TTC549 (cell line): ENCODE measurements at regions not wholly inside any gene's neighbourhood (a gene's known extent, or its start where the extent isn't known, plus 50 kb on each side); places are given as distances from the start of the nearest gene placed in this dataset.

Source experiments
- FAIRE-seq: peaks from 2 replicates; lab custom pipeline; 2012; peaks lifted over from hg19 to GRCh38; lab: Jason Lieb, UNC

DNA sequence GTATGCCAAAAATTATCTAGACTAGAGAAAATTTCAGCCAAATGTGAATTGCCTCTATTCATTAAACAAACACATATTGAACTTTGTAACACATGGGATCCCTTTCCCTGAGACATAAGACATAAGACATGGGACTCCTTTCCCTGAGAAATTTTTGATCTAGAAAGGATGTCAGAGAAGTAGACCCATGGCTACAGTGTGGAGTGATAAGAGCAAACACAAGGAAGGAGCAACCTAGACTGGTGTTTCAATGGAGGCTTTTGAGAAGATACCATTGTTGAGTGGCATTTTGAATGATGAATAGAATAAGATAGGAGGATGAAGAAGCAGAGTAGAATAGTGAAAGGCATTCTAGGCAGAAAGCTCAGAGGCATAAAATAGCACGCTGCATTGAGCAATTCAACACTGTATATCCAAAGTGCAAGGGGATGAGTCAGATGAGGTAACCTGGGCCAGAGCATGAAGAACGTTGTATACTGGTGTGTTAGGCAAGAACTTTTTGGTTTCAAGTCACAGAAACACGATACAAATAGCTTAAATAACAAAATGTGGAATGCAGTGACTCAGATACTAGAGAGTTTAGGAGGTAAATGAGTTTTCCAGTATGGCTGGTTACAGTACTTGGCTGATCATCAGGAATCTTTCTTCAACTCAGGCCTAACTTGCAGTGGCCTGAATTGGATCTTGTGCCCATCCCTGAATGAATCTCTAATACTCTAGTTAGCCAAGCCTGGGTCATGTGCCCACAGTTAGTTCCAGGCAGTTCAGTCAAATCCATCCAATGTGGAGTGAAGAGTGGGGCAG, 129.8 kb upstream of the TANK start:
- no peak for FAIRE-seq

GRCh38 chr2:161031511-161031910, 128.7 kb upstream of the TANK start:
- FAIRE-seq: no peak

DNA sequence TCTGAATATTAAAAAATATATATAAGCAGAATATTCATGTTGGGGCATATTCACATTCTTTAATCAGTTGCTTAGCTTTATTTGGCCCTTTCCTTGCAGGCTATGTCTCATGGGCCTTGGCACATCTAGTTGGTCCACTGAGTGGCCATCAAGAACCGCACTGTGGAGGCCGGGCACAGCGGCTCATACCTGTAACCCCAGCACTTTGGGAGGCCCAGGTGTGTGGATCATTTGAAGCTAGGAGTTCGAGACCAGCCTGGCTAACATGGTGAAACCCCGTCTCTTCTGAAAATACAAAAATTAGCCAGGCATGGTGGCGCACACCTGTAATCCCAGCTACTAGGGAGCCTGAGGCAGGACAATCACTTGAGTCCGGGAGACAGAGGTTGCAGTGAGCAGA, 127.6 kb upstream of the TANK start:
- FAIRE-seq: no peak

DNA sequence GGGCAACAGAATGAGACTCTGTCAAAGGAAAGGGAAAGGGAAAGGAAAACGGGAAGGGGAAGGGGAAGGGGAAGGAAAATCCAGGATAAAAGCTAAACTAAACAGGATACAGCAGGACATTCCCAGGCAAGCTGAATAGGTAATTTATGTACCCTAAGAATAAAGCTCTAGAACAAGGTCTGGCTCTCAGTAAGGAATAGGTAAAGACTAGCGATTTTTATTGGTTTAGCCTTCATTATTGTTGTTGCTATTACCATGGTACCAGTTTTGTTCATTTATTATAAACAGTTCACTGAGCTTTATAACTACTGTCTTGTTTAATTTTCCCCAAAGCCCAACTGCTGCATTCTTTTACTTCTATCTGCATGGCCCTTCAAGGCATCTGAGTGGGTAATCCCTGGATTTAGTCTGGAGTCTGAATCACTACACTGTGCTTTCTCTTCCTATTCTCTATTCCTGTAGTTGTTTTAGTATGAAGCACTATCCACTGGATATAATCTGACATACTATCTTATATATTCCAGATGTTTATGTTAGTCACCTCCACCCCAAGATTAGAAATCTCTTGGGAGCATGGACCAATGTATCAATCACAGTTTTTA, 127.1 kb upstream of the TANK start:
- FAIRE-seq: no peak

GRCh38 chr2:161036926-161037325, 123.3 kb upstream of the TANK start:
- no peak for FAIRE-seq

DNA sequence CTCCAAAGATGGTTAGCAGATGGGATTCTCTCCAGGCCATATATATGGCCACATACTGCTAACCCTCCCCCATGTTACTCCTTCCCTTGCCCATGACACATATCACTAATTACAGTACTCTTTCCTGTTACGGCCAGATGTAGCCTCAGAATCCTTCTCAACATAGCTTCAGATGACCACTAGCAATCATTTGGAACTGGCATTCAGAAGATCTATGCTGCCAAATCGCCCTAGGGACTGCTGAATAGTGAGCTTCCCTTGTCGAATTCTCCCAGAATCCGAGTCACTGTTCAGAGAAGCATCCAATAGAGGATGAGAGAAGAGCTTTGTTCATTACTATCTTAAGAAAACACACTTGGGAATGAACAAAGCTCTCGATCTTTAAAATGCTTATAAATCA, 121.2 kb upstream of the TANK start:
- FAIRE-seq: no peak

DNA sequence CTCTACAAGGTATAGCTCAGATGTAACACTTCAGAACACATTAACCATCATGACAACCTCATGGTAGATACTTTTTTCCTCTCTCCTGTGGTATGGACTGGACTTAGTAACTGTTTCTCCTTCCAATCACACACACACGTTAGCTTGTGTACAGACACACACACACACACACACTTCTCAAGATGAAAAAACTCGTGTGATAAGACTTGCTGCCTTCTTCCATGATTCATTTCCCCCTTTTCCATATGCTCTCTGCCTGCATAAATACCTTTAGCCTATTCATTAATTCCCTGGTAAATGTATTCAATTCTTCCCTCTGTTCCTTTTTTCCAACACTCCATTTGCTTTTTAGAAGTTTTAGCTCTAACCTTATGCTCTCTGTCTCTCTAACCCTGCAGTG, 118.9 kb upstream of the TANK start:
- FAIRE-seq: no peak

DNA sequence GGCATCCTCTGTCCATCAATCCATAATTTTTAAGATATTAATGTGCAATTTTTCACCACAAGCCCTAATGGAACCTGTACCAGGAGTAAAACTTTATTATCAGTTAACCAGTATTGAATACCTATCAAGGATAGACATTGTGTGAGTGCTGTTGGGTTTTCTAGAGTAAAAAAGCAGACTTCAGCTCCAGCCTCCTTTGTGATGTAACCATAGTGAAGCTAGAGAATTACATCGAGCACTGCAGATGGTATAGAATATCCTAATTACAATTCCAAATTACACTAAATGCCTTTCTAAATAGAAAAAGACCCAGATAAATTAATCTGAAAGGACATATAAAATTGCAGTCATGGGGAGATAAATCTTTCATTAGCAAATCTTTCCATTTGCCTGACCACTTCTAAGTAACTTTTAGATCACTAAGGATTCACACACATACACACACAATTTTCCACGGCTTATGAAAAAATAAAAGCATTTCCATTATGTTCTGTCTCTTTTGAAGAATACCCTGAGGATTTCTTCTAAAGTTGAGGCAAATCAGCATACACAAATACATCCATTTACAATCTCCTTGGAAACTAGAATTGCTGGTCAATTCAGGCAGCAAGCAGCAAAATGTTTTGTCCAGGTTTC, 117.1 kb upstream of the TANK start:
- no peak for FAIRE-seq

GRCh38 chr2:161044095-161044865, 115.9 kb upstream of the TANK start:
- no peak for FAIRE-seq

DNA sequence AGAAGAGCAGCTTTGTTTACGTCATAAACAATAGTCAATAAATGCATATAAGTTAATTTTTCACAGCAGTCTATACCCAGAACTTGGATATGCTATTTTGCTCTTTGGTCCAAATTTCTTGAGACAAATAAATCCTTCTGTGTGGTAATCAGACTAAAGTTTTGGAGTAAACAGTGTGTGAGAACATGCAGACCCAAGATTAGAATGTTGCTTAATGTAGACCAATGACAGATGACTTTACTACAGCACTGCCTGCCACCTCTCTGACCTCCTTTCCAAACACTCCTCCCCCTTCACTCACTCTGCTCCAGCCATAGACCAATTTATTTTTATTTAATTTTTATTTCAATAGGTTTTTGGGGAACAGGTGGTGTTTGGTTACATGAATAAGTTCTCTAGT, 115.3 kb upstream of the TANK start:
- no peak for FAIRE-seq

- no peak for FAIRE-seq
Observed at GRCh38 chr2:161045726-161046125, 114.5 kb upstream of the TANK start.

- no peak for FAIRE-seq
Observed at GRCh38 chr2:161046876-161047275, 113.4 kb upstream of the TANK start.

- FAIRE-seq: no peak
Observed at GRCh38 chr2:161048317-161048716, 111.9 kb upstream of the TANK start.

GRCh38 chr2:161049559-161049958, 110.7 kb upstream of the TANK start:
- no peak for FAIRE-seq

GRCh38 chr2:161052214-161052613, 108.0 kb upstream of the TANK start:
- FAIRE-seq: no peak

- FAIRE-seq: no peak
Observed at GRCh38 chr2:161055289-161055688, 104.9 kb upstream of the TANK start.

DNA sequence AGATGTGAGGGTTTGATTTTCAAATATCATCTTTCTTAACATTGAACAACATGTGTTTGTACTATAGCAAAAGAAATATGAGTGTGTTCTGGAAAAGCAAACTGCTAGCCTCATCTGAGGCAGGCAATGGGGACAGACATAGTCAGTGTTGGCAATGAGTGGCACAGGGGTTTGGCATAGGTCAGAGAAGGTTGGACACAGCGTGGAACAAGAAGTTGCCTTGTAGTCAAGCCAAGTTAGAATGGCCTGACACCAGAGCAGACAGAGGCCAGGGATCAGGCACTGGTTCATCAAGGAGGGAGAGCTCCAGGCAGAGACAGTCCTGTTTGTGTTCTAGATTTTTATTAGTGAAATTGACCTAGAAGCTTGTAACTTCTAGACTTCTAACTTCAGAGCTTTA, 100.8 kb upstream of the TANK start:
- no peak for FAIRE-seq

- no peak for FAIRE-seq
Observed at GRCh38 chr2:161061786-161062185, 98.4 kb upstream of the TANK start.

DNA sequence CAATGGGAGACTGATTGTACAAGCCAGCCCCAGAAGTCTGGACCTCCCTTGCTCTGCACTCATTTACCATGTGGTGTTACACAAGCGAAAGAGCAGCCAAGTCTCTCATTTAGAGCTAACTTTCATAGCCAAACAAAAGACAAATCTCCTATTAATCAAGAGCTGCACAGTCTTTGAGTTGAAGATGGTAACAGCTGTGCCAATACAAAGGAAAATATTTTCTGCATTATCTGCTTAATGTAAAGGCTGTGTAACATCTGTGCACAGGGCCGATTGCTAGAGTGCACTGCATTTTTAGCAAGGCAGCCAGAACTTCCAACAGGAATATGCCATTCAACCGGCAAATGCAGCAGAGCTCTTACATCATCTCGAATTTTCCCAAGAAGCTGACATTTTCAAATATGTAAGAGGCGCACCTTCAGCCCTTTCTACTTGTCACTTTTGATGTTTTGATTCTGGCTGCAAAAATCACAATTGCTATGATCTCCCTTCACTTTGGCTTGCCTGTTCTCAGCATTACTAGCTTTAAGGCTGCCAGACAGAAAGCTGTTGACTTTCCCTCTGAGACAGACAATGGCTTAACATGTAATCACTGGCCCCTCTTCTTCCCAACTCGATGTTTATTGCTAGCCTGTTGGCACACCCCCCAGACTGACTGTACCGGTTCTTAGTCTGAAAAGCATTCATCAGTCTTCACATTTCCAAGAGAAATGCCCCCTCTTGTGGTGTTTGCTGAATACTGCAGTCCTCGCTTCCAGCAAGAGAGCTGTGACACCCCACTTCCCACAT, 96.9 kb upstream of the TANK start:
- peak; percentile 66 for FAIRE-seq

DNA sequence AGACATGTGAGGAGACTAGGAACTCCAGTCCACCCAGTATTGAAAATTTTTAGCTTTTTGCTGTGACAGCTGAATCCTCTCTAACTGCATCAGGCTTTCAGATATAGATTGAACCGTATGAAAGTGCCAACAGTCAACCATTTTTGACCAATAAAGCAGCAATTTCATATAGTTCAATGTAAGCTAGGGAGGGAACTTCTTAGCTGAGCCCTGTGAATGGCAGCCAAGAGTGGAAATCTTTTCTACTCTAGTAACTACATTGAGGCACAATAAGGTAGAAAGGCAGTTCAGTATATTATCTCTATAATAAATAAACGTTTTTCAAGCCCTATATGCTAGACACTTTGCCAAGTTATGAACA, 96.3 kb upstream of the TANK start:
- peak; percentile 11 for FAIRE-seq

DNA sequence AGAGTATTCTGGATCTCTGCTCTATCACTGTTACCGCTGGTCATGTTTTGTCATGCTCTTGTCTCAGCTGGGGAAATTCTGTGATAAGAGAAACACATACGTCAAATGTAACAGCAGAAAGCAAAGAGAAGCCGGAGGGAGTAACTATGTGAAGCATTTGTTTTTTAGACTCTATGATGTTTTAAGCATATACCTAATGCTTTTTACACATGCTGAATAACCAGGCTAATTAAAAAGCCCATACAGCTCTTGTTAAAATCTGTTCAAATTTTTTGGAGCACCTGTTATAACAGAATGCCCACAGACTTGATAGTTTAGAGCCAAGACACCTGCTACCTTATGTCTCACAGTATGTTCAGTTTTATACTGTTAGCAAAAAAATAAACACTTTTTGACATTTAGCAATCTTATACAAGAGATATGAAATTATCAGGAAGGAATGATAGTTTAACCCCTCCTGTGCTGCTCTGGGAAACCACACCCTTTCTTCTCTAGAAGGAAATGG, 92.3 kb upstream of the TANK start:
- no peak for FAIRE-seq

DNA sequence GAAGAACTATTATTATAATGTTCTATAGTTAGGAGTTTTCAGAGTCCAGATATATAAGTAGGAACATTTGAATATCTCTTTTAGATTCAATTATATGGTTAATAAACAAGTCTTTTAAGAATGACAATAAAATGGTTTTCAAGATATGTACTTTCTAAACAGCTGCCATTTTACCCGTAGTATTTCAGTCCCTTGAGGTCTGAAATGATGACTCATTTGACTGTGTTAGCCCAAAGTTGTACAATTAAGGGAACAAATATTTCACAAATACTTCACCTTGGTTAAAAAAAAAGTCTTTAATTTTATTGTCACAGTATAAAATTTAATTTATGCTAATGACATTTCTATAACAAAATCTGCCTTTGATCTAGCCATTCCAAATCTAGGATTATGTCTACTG, 91.6 kb upstream of the TANK start:
- no peak for FAIRE-seq
